IMR-90 (cell line): ENCODE measurements at regions not wholly inside any gene's neighbourhood (a gene's known extent, or its start where the extent isn't known, plus 50 kb on each side); places are given as distances from the start of the nearest gene placed in this dataset.

Experiments used
- CHD1 ChIP-seq: IDR thresholded peaks from 2 replicates; pipeline ENCODE4 v1.6.1; 2012; ENCODE audit warnings: low read depth, low read length, improper control_type of control experiment
- CTCF ChIP-seq: conservative IDR thresholded peaks from 2 replicates; pipeline ENCODE4 v1.5.1; 2012; ENCODE audit warnings: mild to moderate bottlenecking, low read depth, low read length, improper control_type of control experiment
- SMC3 ChIP-seq: fragments of 150-350 bp; IDR thresholded peaks from 2 replicates; pipeline ENCODE4 v1.6.1; 2016; ENCODE audit warnings: low read depth, mild to moderate bottlenecking, antibody characterized with exemption, low read length, moderate library complexity

GRCh38 chr3:10601857-10602230 lies 96.5 kb upstream of the ATP2B2 start:
- no peak for TF ChIP-seq CHD1
- TF ChIP-seq CTCF, result no peak
- TF ChIP-seq SMC3, result no peak
